ENCODE measurements at regions not wholly inside any gene's neighbourhood (a gene's known extent, or its start where the extent isn't known, plus 50 kb on each side); places are given as distances from the start of the nearest gene placed in this dataset.
"Not testable (repeated sequence)": the region's sequence is repeated elsewhere in the genome, so short reads cannot be mapped to it uniquely, and the experiment has no call there.

DNA sequence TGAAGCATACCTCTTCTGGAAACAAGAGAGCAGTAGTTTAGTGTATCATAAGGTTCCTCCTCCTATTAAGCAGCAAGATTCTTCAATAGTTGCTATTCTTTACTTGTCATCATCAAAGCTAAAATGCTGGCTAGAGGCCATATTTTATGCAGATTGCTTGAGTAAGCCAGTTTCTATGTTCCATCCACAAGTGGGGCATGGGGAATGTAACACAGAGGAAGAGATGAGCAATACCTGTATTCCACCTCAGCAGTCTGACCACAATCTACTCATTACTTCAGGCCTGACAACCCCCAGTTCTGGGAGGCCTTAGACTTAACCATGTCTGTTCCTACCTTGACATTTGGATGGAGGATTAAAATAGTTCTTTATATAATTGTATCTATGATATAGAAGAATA lies 423.6 kb downstream of the BTG1 start:
- Histone ChIP-seq H3K4me3 (no peak overlapping the region), H3K36me3 (no peaks in the 10 kb centered on the region), H3K27me3 (no peaks in the 10 kb centered on the region), H3K4me1 (no peaks in the 10 kb centered on the region), H3K27ac (no peak overlapping the region), H3K9me3 (no peaks in the 10 kb centered on the region)
- no peak for ATAC-seq
- TF ChIP-seq CTCF (IDR thresholded peaks at IDR 0.05) (no peak), POLR2AphosphoS5 (IDR thresholded peaks at IDR 0.05) (no peak)

DNA sequence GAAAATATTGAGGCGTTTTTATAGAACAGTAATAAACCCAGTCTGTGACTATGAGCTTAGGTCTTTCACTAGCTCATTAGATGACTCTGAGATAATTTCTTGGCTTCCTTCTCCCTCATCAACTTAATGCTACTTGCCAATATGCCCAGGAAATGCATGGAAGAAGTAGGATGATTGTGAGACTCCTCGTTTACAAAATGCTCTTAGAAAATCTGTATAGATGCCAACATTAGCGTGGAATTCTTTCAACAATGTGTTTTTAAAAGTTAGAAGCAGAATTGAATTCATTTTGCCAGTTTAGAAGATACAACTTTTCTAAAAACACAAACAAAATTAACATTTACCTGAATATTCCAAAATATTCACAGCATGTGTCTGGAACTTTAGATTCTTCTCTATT lies 424.6 kb downstream of the BTG1 start:
- Histone ChIP-seq H3K27me3 (no peaks in the 10 kb centered on the region), H3K4me1 (no peaks in the 10 kb centered on the region), H3K36me3 (no peaks in the 10 kb centered on the region), H3K9me3 (no peaks in the 10 kb centered on the region), H3K4me3 (no peak overlapping the region), H3K27ac (no peak overlapping the region)
- WGBS, 2 donors (ENCODE audit: low coverage in 1 of 2), result 42 to 52% methylated on average over 3 of the region's 3 CpGs
- no peak for ATAC-seq
- TF ChIP-seq POLR2AphosphoS5 (IDR thresholded peaks at IDR 0.05) (no peak), CTCF (IDR thresholded peaks at IDR 0.05) (no peak), EP300 (IDR thresholded peaks at IDR 0.05) (no peak), POLR2A (IDR thresholded peaks at IDR 0.05) (no peak)

- no peak overlapping the region for H3K4me3 ChIP-seq
- TF ChIP-seq POLR2A (IDR thresholded peaks at IDR 0.05) (no peak), EP300 (IDR thresholded peaks at IDR 0.05) (no peak), POLR2AphosphoS5 (IDR thresholded peaks at IDR 0.05) (no peak), CTCF (IDR thresholded peaks at IDR 0.05) (no peak)
- WGBS, 2 donors (ENCODE audit: low coverage in 1 of 2), result 92 to 100% methylated on average over 1 to 2 of the region's 2 CpGs
- H3K27me3 ChIP-seq, result no peaks in the 10 kb centered on the region
- no peaks in the 10 kb centered on the region for H3K9me3 ChIP-seq
- no peak overlapping the region for H3K27ac ChIP-seq
- no peak for ATAC-seq
- no peaks in the 10 kb centered on the region for H3K4me1 ChIP-seq
- no peaks in the 10 kb centered on the region for H3K36me3 ChIP-seq
Measured at GRCh38 chr12:91718326-91718725, 427.3 kb downstream of the BTG1 start.

DNA sequence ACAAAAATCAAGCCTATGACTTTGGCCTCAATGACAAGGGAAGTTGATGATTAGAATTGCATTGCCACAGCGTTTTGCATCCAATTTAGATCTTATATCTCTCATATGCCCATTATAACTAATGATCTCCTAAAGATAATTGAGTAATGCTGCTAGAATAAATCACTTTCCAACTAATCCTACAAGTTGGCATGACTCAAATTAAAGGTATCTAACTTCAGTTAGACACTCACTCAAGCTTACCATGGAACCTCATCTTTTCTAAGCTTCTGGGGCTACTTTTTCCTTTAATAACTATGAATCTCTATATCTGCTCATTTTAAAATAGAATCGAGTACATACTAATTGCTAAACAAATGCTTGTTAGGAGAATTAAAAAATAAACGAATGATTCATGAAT lies 427.8 kb downstream of the BTG1 start:
- Histone ChIP-seq H3K9me3 (no peaks in the 10 kb centered on the region), H3K27ac (no peak overlapping the region), H3K4me1 (no peaks in the 10 kb centered on the region), H3K36me3 (no peaks in the 10 kb centered on the region), H3K4me3 (no peak overlapping the region), H3K27me3 (no peaks in the 10 kb centered on the region)
- ATAC-seq, result no peak
- 74 to 79% methylated on average over 3 of the region's 3 CpGs for WGBS, 2 donors (ENCODE audit: low coverage in 1 of 2)
- no peak for TF ChIP-seq EP300 (IDR thresholded peaks at IDR 0.05)
- TF ChIP-seq POLR2A (IDR thresholded peaks at IDR 0.05), result no peak
- no peak for TF ChIP-seq CTCF (IDR thresholded peaks at IDR 0.05)
- no peak for TF ChIP-seq POLR2AphosphoS5 (IDR thresholded peaks at IDR 0.05)

DNA sequence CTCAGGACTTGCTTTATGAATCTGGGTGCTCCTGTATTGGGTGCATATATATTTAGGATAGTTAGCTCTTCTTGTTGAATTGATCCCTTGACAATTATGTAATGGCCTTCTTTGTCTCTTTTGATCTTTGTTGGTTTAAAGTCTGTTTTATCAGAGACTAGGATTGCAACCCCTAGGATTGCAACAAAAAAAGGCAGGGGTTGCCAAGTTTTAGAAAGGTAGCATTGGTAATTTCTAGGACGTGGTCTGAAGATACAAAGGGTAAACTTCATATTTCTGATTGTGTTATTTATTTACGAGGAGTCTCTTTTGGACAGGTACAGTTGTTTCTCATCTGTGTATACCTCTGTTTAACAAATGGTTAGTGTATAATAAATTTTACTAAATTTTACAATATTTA lies 433.7 kb downstream of the BTG1 start:
- ATAC-seq, H3K27me3 ChIP-seq, H3K36me3 ChIP-seq, H3K27ac ChIP-seq, H3K4me1 ChIP-seq, H3K4me3 ChIP-seq, H3K9me3 ChIP-seq: not testable (repeated sequence)
- 91 to 94% methylated on average over 2 of the region's 2 CpGs for WGBS, 2 donors (ENCODE audit: low coverage in 1 of 2)

GRCh38 chr12:91706466-91706865 lies 439.2 kb downstream of the BTG1 start:
- no peaks in the 10 kb centered on the region for H3K36me3 ChIP-seq
- H3K27ac ChIP-seq, result no peak overlapping the region
- ATAC-seq, result no peak
- no peaks in the 10 kb centered on the region for H3K9me3 ChIP-seq
- no peaks in the 10 kb centered on the region for H3K27me3 ChIP-seq
- H3K4me1 ChIP-seq, result peaks cover 0 to 5% (median 0%) of the 10 kb centered on the region in 3 donors
- no peak for TF ChIP-seq POLR2AphosphoS5 (IDR thresholded peaks at IDR 0.05)
- TF ChIP-seq POLR2A (IDR thresholded peaks at IDR 0.05), result no peak
- TF ChIP-seq EP300 (IDR thresholded peaks at IDR 0.05), result no peak
- TF ChIP-seq CTCF (IDR thresholded peaks at IDR 0.05), result no peak
- WGBS, 2 donors (ENCODE audit: low coverage in 1 of 2), result 0 to 15% methylated on average over 1 of the region's 1 CpG
- H3K4me3 ChIP-seq, result no peak overlapping the region
